Mucosa of descending colon (tissue), 3 donors: ENCODE measurements at regions not wholly inside any gene's neighbourhood (a gene's known extent, or its start where the extent isn't known, plus 50 kb on each side); places are given as distances from the start of the nearest gene placed in this dataset.
"Not testable (repeated sequence)": the region's sequence is repeated elsewhere in the genome, so short reads cannot be mapped to it uniquely, and the experiment has no call there.

ENCODE experiments used
- ATAC-seq: fragments of 200-7000 bp; cut with Tn5 transposase; one replicate; pipeline ENCODE4 v1.9.1; 2020; ENCODE audit warnings: mild to moderate bottlenecking, moderate library complexity
- DNase-seq, 3 donors: peaks; one replicate each; pipeline ENCODE4 v3.0.0-alpha.2; 2020
- H3K36me3 ChIP-seq: fragments of 200-600 bp; one replicate; pipeline ENCODE4 v1.8.0; 2021; ENCODE audit warnings: low read depth, mild to moderate bottlenecking
- H3K4me1 ChIP-seq: fragments of 200-600 bp; one replicate; pipeline ENCODE4 v1.8.0; 2021; ENCODE audit warnings: low read depth, mild to moderate bottlenecking
- H3K4me3 ChIP-seq: fragments of 200-600 bp; one replicate; pipeline ENCODE4 v1.8.0; 2021; ENCODE audit warnings: mild to moderate bottlenecking
- H3K9me3 ChIP-seq: fragments of 200-600 bp; one replicate; pipeline ENCODE4 v1.8.0; 2021; ENCODE audit warnings: mild to moderate bottlenecking
- CTCF ChIP-seq: fragments of 200-600 bp; IDR thresholded peaks from one replicate; pipeline ENCODE4 v1.8.0; 2022; ENCODE audit warnings: antibody characterized with exemption, mild to moderate bottlenecking
- intact Hi-C, 2 donors: fragments of 100-400 bp; cut with DNase I in 1 of 2; cut with micrococcal nuclease in 1 of 2; formaldehyde crosslinking; loops; one replicate each; pipeline versions ENCODE4 v1.11.0 to v1.11.1; 2022; cut with DNase I, micrococcal nuclease
- donor health status: DM: no; HTN: no; CAD: no; lungs with moderate emphysema.
- donor health status: DM: no; HTN: no; CAD: no.
- donor health status: DM: no; HTN: yes; CAD: no.

GRCh38 chrX:126641076-126641475 is 88.5 kb upstream of the DCAF12L1 start:
- H3K4me1 ChIP-seq, H3K36me3 ChIP-seq, intact Hi-C loops, ATAC-seq, H3K4me3 ChIP-seq, H3K9me3 ChIP-seq, DNase-seq: not testable (repeated sequence)

- intact Hi-C loops, result no loop called here
Measured at GRCh38 chrX:126655061-126655460, 102.4 kb upstream of the DCAF12L1 start.

GRCh38 chrX:126658447-126658846 is 105.8 kb upstream of the DCAF12L1 start:
- H3K36me3 ChIP-seq, result no peaks in the 10 kb centered on the region
- H3K9me3 ChIP-seq, result no peaks in the 10 kb centered on the region
- DNase-seq, result no peak
- intact Hi-C loops, result no loop called here
- TF ChIP-seq CTCF, result no peak
- ATAC-seq, result no peak
- no peak overlapping the region for H3K4me3 ChIP-seq
- H3K4me1 ChIP-seq, result no peaks in the 10 kb centered on the region

More at GRCh38 chrX:126655061-126655460, 102.4 kb upstream of the DCAF12L1 start:
- no peaks in the 10 kb centered on the region for H3K9me3 ChIP-seq
- no peak for ATAC-seq
- no peak overlapping the region for H3K4me3 ChIP-seq
- DNase-seq, result no peak
- no peaks in the 10 kb centered on the region for H3K36me3 ChIP-seq
- no peak for TF ChIP-seq CTCF
- H3K4me1 ChIP-seq, result no peaks in the 10 kb centered on the region

GRCh38 chrX:126670258-126670657 is 117.6 kb upstream of the DCAF12L1 start:
- no peaks in the 10 kb centered on the region for H3K9me3 ChIP-seq
- ATAC-seq, result no peak
- H3K4me3 ChIP-seq, result no peak overlapping the region
- intact Hi-C loops, result no loop called here
- no peaks in the 10 kb centered on the region for H3K36me3 ChIP-seq
- DNase-seq, result no peak
- no peaks in the 10 kb centered on the region for H3K4me1 ChIP-seq
- TF ChIP-seq CTCF, result no peak

GRCh38 chrX:126673366-126673765 is 120.8 kb upstream of the DCAF12L1 start:
- ATAC-seq, H3K9me3 ChIP-seq, H3K4me3 ChIP-seq, H3K4me1 ChIP-seq, H3K36me3 ChIP-seq, intact Hi-C loops, DNase-seq: not testable (repeated sequence)

GRCh38 chrX:126673816-126674491 is 121.3 kb upstream of the DCAF12L1 start:
- H3K4me3 ChIP-seq, H3K9me3 ChIP-seq, H3K36me3 ChIP-seq, intact Hi-C loops, ATAC-seq, H3K4me1 ChIP-seq, DNase-seq: not testable (repeated sequence)

- ATAC-seq (no peak), DNase-seq (no peak)
- Histone ChIP-seq H3K9me3 (no peaks in the 10 kb centered on the region), H3K36me3 (no peaks in the 10 kb centered on the region), H3K4me1 (no peaks in the 10 kb centered on the region), H3K4me3 (no peak overlapping the region)
- TF ChIP-seq CTCF, result no peak
- intact Hi-C loops, result no loop called here
Measured at GRCh38 chrX:126695375-126695896, 124.1 kb upstream of the PRR32 start.
